ENCODE measurements at regions not wholly inside any gene's neighbourhood (a gene's known extent, or its start where the extent isn't known, plus 50 kb on each side); places are given as distances from the start of the nearest gene placed in this dataset.

DNA sequence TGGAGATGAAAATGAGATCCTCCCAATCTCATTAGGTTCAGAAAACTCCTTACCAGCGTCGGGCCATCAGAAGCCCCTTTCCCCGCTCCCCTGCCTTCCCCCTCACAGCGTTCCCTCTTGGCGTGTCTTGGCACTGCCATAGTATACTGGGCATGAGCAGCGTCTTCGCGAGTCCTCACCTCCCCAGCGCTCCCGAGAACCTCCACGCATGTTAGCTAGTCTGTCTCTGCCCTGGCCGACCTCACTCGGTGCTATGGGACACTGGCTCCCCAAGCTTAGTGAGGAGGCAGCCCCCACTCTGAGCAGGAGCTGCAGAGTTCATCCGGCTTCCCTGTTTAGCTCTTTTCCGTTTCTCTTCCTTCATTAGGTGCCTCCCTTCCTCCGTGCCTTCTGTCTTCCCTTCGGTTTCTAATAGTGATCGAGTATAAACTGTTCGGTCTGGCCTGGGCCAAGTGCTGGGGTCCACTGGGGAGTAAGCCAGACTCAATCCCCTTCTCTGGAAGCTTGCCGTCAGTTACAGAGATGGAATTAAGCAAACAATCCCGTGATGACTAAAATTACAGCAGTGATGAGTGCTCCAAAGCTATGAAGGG is 63.8 kb upstream of the OPCML start:
- 74% methylated on average over 20 of the region's 21 CpGs for WGBS (ENCODE audit: insufficient coverage)
- DNase-seq: no peak
- Histone ChIP-seq H3K4me3 (ENCODE audit: low read length) (no peak overlapping the region), H3K36me3 (ENCODE audit: control insufficient read depth, insufficient read depth, low read length) (no peaks in the 10 kb centered on the region), H3K27ac (ENCODE audit: low read length) (no peak overlapping the region), H3K27me3 (ENCODE audit: control insufficient read depth, insufficient read depth, low read length) (no peaks in the 10 kb centered on the region), H3K4me1 (ENCODE audit: control insufficient read depth, insufficient read depth, low read length) (no peaks in the 10 kb centered on the region), H3K9me3 (replicated peaks; ENCODE audit: control insufficient read depth, low read depth, low read length) (no peaks in the 10 kb centered on the region)

DNA sequence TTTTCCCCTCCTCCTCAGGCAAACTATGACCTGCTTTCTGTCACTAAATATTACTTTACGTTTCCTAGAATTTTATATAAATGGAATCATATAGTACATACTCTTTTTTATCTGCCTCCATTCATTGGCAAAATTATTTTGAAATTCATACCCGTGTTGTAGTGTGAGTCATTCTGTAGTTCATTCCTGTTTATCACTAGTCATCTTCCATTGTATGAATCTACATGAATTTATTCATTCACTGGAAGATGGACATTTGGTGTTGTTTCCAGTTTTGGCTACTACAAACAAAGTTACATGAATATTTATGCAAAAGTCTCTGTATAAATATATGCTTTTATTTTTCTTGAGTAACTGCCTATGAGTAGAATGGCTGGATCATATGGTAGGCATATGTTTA is 60.7 kb upstream of the OPCML start:
- Histone ChIP-seq H3K27me3 (ENCODE audit: control insufficient read depth, insufficient read depth, low read length) (no peaks in the 10 kb centered on the region), H3K36me3 (ENCODE audit: control insufficient read depth, insufficient read depth, low read length) (no peaks in the 10 kb centered on the region), H3K4me1 (ENCODE audit: control insufficient read depth, insufficient read depth, low read length) (no peaks in the 10 kb centered on the region), H3K27ac (ENCODE audit: low read length) (no peak overlapping the region), H3K9me3 (replicated peaks; ENCODE audit: control insufficient read depth, low read depth, low read length) (no peaks in the 10 kb centered on the region), H3K4me3 (ENCODE audit: low read length) (no peak overlapping the region)
- DNase-seq: no peak
- no CpG with 5 or more reads among the region's 2 CpGs for WGBS (ENCODE audit: insufficient coverage)

DNA sequence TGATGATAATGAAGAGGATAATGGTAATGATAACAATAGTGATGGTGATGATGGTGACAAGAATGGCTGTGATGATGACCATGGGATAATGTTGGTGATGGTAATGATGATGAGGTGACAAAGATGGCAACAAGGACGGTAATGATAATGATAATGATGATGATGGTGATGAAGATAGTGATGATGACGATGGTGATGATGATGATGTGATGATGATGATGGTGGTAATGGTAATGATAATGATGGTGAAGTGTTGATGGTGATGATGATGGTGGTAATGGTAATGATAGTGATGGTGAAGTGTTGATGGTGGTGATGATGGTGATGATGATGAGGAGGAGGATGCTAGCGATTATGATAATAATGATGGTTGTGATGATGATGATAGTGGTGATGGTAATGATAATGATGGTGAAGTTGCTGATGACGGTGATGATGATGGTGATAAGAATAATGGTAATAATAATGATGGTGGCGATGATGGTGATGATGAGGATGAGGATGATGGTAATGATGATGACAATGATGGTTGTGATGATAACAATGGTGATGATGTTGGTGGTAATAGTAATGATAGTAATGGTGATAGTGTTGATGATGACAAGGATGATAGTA is 54.7 kb upstream of the OPCML start:
- no peaks in the 10 kb centered on the region for H3K9me3 ChIP-seq (replicated peaks; ENCODE audit: control insufficient read depth, low read depth, low read length)
- H3K4me1 ChIP-seq (ENCODE audit: control insufficient read depth, insufficient read depth, low read length): no peaks in the 10 kb centered on the region
- H3K27ac ChIP-seq (ENCODE audit: low read length): no peak overlapping the region
- WGBS (ENCODE audit: insufficient coverage): 92% methylated on average over 5 of the region's 5 CpGs
- no peak overlapping the region for H3K4me3 ChIP-seq (ENCODE audit: low read length)
- H3K27me3 ChIP-seq (ENCODE audit: control insufficient read depth, insufficient read depth, low read length): no peaks in the 10 kb centered on the region
- H3K36me3 ChIP-seq (ENCODE audit: control insufficient read depth, insufficient read depth, low read length): no peaks in the 10 kb centered on the region
- DNase-seq: no peak

DNA sequence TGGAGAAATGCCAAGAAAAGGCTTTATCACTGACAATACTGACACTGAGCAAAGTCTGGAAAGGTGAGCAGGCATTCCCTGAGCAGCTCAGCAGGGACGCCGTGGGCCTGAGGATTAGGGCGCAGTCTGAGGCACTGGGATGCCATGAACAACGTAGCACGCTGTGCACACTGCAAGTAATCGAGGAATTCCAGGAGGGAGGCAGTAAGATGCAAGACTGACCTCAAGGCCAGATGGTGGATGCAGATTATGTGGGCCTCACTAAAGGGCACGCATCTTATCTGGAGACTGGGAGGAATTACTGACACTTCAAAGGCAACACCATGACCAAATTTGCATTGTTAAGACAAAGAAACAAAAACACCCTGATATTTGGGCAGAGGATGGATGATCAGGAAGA is 50.4 kb upstream of the OPCML start:
- no peaks in the 10 kb centered on the region for H3K36me3 ChIP-seq (ENCODE audit: control insufficient read depth, insufficient read depth, low read length)
- H3K4me3 ChIP-seq (ENCODE audit: low read length): no peak overlapping the region
- no peak for DNase-seq
- 53% methylated on average over 6 of the region's 7 CpGs for WGBS (ENCODE audit: insufficient coverage)
- peaks cover 2% of the 10 kb centered on the region for H3K27me3 ChIP-seq (ENCODE audit: control insufficient read depth, insufficient read depth, low read length)
- no peak overlapping the region for H3K27ac ChIP-seq (ENCODE audit: low read length)
- H3K9me3 ChIP-seq (replicated peaks; ENCODE audit: control insufficient read depth, low read depth, low read length): no peaks in the 10 kb centered on the region
- no peaks in the 10 kb centered on the region for H3K4me1 ChIP-seq (ENCODE audit: control insufficient read depth, insufficient read depth, low read length)

DNA sequence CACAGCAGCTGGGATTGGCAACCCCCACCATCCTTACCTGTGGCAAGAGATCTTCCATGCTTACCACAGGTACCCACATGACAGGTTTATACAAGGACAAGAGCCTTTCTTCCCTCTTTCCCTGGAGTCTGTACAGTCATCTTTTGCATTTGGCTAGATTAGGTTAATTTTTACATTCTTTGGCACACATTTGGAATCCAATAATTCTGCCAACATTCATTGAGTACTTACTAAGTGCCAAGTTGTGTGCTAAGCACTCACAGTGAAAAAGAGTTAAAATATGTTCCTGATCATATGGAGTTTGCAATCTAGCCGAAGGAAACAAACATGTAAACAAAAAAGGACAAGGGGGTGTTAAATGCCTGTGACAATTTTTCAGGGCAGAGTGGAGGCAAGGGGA is 50.0 kb upstream of the OPCML start:
- peaks cover 2% of the 10 kb centered on the region for H3K27me3 ChIP-seq (ENCODE audit: control insufficient read depth, insufficient read depth, low read length)
- WGBS (ENCODE audit: insufficient coverage): 58% methylated on average over 1 of the region's 1 CpG
- H3K36me3 ChIP-seq (ENCODE audit: control insufficient read depth, insufficient read depth, low read length): no peaks in the 10 kb centered on the region
- no peak overlapping the region for H3K4me3 ChIP-seq (ENCODE audit: low read length)
- DNase-seq: no peak
- no peaks in the 10 kb centered on the region for H3K9me3 ChIP-seq (replicated peaks; ENCODE audit: control insufficient read depth, low read depth, low read length)
- no peaks in the 10 kb centered on the region for H3K4me1 ChIP-seq (ENCODE audit: control insufficient read depth, insufficient read depth, low read length)
- H3K27ac ChIP-seq (ENCODE audit: low read length): no peak overlapping the region

All from muscle of leg (tissue), 3 donors.